Muscle of back (tissue), 3 donors: ENCODE measurements at regions not wholly inside any gene's neighbourhood (a gene's known extent, or its start where the extent isn't known, plus 50 kb on each side); places are given as distances from the start of the nearest gene placed in this dataset.
"Not testable (repeated sequence)": the region's sequence is repeated elsewhere in the genome, so short reads cannot be mapped to it uniquely, and the experiment has no call there.

Source experiments
- DNase-seq, 3 donors: peaks; one replicate each; pipeline versions ENCODE4 v3.0.0 to v3.0.0-alpha.2; 2013

GRCh38 chr20:58043236-58044140, 185.0 kb downstream of the ANKRD60 start:
- peak in 2 of 3 donors; percentile 28 to 53 for DNase-seq

GRCh38 chr20:58042591-58042990, 185.9 kb downstream of the ANKRD60 start:
- DNase-seq, result peak in 1 of 3 donors; percentile 42

- DNase-seq, result no peak
Observed at GRCh38 chr20:58040447-58041290, 187.8 kb downstream of the ANKRD60 start.

GRCh38 chr20:58039274-58040092, 189.0 kb downstream of the ANKRD60 start:
- DNase-seq, result no peak

- DNase-seq, result no peak
Observed at GRCh38 chr20:58038123-58038654, 190.3 kb downstream of the ANKRD60 start.

DNA sequence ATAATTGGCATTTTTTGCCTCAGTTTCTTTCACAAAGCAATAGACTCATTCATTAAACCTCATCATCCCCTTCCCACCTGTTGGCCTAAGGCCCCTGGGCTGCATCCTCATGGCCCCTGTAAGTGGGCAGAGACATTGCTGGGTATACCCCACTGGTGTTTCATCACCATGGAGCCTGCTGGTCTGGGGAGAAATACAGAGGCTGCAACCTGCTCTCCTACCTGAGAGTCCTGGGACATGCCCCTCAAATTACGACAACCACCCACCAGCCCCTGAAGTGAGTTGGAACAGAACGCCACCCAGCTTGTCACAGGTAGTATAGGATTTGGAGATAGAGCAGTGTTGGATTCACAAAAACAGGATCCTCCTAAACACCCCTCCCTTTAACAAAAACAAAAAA, 190.8 kb downstream of the ANKRD60 start:
- DNase-seq, result no peak

DNA sequence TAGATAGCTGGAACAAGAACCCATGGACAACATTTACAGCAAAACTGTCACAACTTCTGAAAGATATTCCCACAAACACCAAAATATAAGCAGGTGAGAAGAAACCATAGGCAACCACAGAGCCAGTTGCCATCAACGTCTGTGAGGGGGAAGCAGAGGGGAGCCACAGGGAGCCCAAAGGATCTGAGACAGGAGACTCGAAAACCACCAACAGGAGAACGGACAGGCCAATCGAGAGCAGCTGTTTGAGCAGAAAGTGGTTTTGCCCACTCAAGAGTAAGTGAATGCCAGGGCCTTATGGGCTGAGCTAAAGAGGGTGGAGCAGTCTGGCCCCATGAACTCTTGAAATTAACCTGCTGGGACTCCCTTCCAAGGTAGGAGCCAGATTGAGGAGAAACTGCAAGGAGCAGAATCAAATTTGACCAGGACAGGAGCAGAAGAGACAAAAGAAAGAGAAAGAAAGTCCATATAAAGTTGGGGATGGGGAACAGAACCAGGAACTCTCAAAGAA, 195.4 kb downstream of the ANKRD60 start:
- DNase-seq, result no peak

DNA sequence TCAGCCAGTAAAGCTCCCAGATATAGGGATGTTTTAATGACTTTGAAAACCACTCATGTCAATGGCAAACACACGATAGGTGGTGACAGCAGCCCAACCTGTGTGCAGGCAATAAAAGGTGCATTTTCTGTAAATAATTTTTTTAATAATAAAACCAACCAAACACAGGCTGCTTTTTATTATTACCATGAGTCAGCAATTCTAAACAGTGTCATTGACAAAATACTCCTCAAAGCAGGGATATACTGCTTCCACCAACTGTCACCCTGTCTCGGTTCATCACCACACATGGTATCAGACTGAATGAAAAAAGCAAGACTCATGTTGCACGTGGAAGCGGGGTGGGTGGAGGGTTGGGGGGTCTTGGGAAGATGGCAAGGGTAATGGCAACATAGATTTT, 195.9 kb downstream of the ANKRD60 start:
- DNase-seq, result no peak

DNA sequence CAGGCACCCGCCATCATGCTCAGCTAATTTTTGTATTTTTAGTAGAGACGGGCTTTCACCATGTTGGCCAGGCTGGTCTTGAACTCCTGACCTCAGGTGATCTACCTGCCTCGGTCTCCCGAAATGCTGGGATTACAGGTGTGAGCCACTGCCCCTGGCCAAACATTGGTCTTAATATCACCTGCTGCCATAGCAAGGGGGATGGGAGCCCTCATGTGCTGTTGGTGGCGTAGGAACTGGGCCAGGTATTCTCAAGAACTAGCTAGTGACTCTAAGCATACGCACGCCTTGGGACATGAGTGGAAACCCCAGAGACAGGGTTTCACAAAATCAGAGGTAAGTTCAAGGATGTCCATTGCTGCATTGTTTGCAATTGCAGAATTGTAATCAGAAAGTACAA, 197.1 kb downstream of the ANKRD60 start:
- not testable (repeated sequence) for DNase-seq

- no peak for DNase-seq
Observed at GRCh38 chr20:58028123-58028522, 200.3 kb downstream of the ANKRD60 start.

- no peak for DNase-seq
Observed at GRCh38 chr20:58026361-58026760, 202.1 kb downstream of the ANKRD60 start.

DNA sequence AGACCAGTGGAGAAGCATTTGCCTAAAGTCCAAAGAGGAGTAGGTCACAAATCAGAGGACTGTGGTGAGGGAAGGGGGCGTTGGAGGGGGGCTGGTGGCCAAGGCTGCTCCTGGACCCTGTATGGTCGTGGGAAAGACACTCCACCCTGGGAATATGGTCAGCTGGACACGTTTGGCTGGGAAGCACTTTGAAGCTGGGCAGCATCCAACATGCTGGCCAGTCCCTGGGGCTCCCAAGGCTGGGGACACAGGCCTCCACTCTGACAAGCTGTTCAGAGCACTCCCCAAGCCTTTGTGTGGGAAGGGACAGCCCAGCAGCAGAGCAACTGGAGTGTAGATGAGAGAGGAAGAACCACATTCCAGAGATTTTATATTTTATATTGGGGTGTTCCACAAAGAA, 203.2 kb downstream of the ANKRD60 start:
- DNase-seq, result no peak

DNA sequence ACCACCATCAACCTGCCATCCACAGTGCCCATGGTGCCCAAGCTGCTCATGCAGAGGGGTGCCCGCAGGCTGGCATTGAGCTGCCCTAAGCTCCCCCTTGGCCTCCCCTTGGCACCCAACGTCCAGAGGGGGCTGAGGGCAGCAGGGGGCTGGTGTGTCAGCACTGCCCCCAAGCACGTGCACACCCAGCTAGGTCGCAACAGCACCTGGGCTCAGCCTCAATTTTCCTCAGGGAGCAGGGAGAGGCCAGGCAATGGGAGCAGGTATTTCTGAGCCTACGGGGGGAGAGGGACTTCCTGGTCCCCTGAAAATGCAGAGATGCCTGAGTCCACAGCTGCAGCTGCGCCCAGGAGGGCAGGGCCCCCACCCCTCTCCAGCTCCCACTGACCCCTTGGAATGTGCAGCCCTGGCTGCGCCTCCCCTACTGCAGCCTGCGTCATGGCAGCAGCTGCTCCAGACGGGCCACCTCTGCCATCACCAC, 204.2 kb downstream of the ANKRD60 start:
- no peak for DNase-seq

DNA sequence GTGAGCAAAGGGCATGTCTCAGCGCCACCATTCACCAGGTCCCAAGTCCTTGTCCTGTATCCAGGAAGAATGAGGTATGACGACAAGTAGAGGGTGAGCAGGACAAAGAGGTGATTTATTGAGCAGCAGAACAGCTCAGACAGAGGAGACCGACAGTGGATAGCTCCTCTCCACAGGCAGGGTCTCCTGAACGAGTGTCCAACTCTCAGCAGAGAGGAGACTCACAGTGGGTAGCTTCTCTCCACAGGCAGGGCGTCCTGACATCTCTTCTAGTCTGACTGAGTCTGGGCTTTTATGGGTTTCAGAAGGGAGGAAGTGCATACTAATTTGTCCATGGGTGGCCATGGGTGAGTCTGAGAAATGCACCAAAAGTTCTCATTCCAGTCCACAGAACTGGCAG, 204.7 kb downstream of the ANKRD60 start:
- no peak for DNase-seq

DNA sequence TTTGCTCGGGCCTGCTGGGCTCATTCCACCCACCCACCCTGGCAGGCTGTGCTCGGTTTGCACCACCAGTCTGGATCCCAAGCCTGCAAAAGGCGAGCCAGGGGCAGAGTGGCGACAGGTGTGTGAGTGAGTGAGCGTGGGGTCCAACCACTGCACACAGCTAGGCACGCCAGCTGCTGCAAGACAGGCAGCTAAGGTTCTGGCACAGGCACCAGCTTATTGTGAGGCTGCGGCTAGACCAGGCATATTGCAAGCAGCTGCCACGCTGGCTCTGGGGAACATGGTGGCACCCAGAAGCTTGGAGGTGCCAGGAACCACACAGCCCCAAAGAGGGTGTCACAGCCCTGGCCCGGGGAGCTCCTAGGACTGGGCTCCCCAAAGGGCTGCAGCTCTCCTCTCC, 205.1 kb downstream of the ANKRD60 start:
- no peak for DNase-seq

GRCh38 chr20:58022711-58023110, 205.7 kb downstream of the ANKRD60 start:
- no peak for DNase-seq

DNA sequence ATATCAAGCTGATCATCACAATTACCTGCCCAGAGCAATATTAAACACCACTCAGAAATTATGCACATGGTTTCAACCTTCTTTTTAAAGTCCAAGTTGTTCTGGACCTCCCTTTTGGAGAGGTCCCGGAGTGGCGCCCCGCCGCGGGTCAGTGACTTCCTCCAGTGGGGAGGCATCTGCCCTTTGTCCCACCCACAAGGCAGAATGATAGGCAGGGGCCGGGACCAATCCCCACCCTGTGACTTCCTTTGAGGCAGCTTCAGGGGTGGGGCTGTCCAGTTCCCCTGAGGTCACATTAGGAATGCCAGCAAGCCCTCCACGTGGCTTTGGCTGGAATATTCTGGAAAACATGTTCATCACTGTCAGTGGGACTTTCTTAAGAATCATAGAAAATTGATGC, 207.0 kb downstream of the ANKRD60 start:
- no peak for DNase-seq

DNA sequence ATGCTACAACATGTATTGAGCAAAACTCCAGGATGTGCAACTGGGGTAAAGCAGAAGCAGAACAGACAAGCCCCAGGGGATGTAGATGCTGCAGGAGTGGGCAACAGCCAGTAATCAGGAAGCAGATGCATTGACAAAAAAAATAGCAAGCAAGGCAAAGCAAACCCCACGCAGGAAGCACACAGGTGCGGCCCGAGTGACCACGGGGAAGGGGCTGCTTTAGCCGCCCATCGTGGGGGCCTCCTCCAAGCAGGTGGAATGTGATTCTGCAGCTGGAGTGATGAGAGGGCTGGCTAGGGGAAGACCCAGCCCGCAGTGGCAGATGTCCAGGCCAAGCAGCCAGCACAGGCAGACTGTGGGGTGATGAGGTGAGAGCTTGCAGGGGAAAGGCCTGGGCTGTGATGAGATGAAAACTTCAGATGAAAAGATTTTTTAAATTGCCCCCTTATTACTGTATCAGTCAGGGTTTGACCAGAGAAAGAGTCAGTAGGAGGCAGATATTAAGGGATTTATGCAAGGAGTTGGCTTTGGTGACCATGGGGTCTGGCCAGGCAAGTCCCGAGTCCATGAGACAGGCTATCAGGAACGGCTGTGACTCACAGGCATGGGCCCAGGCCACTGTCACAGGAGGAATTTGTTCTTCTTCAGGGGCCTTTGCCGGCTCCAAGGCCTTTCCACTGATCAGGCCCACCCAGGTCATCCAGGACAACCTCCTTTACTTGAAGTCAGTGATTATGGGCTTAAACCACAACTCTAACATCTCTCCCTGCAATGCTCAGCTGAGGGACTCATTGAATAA, 207.6 kb downstream of the ANKRD60 start:
- DNase-seq, result no peak

- no peak for DNase-seq
Observed at GRCh38 chr20:58019850-58020625, 208.4 kb downstream of the ANKRD60 start.
